Mesenchymal stem cell (in vitro differentiated cells and primary cell): ENCODE measurements at regions not wholly inside any gene's neighbourhood (a gene's known extent, or its start where the extent isn't known, plus 50 kb on each side); places are given as distances from the start of the nearest gene placed in this dataset.
"Not testable (repeated sequence)": the region's sequence is repeated elsewhere in the genome, so short reads cannot be mapped to it uniquely, and the experiment has no call there.

Experiments used
- DNase-seq: peaks from one replicate; pipeline ENCODE4 v3.0.0-alpha.2; 2013
- H2AFZ ChIP-seq: one replicate; pipeline ENCODE4 v1.6.1; 2013; ENCODE audit warnings: low read depth, mild to moderate bottlenecking, control low read depth, inconsistent platforms, low read length, moderate library complexity
- H2AK5ac ChIP-seq: 2 replicates; pipeline ENCODE4 v1.6.1; 2013; ENCODE audit warnings: low read length, moderate library complexity, mild to moderate bottlenecking, inconsistent platforms; ENCODE audit not compliant: severe bottlenecking
- H2BK120ac ChIP-seq: one replicate; pipeline ENCODE4 v1.6.1; 2013; ENCODE audit warnings: low read depth, mild to moderate bottlenecking, inconsistent platforms, low read length, moderate library complexity
- H2BK12ac ChIP-seq, 2 experiments: one replicate each; pipeline ENCODE4 v1.6.1; 2013; ENCODE audit warnings: inconsistent platforms in 2 of 2, low read length in 2 of 2, mild to moderate bottlenecking in 2 of 2, moderate library complexity in 2 of 2, control low read depth in 1 of 2
- H2BK15ac ChIP-seq: one replicate; pipeline ENCODE4 v1.6.1; 2013; ENCODE audit warnings: mild to moderate bottlenecking, low read depth, inconsistent platforms; ENCODE audit not compliant: poor library complexity, severe bottlenecking
- H2BK5ac ChIP-seq: 2 replicates; pipeline ENCODE4 v1.6.1; 2013; ENCODE audit warnings: low read depth, mild to moderate bottlenecking, low read length, control low read depth, inconsistent platforms; ENCODE audit not compliant: poor library complexity, severe bottlenecking
- H3K14ac ChIP-seq, 2 experiments: one replicate each; pipeline ENCODE4 v1.6.1; 2013; ENCODE audit warnings: inconsistent platforms in 2 of 2, low read length in 2 of 2, control low read depth in 1 of 2, mild to moderate bottlenecking in 1 of 2, moderate library complexity in 1 of 2
- H3K18ac ChIP-seq, 2 experiments: one replicate each; pipeline ENCODE4 v1.6.1; 2013; ENCODE audit warnings: inconsistent platforms in 2 of 2, low read length in 2 of 2, control low read depth in 1 of 2, low read depth in 1 of 2, mild to moderate bottlenecking in 1 of 2
- H3K23ac ChIP-seq, 2 experiments: one replicate each; pipeline ENCODE4 v1.6.1; 2013; ENCODE audit warnings: inconsistent platforms in 2 of 2, low read length in 2 of 2, mild to moderate bottlenecking in 2 of 2, moderate library complexity in 2 of 2, control low read depth in 1 of 2
- H3K27ac ChIP-seq: 2 replicates; pipeline ENCODE4 v1.5.1; 2013; ENCODE audit warnings: mild to moderate bottlenecking, moderate library complexity, low read length, control low read depth, inconsistent platforms; ENCODE audit not compliant: poor library complexity, severe bottlenecking
- H3K27me3 ChIP-seq, 2 experiments: 2 replicates each; pipeline versions ENCODE4 v1.6.1 to v1.7.0; 2013; ENCODE audit warnings: low read length in 2 of 2, mild to moderate bottlenecking in 2 of 2, moderate library complexity in 2 of 2, control low read depth in 1 of 2, inconsistent platforms in 1 of 2; ENCODE audit not compliant: control insufficient read depth in 1 of 2, insufficient read depth in 1 of 2
- H3K36me3 ChIP-seq, 2 experiments: 2 replicates each; pipeline versions ENCODE4 v1.6.1 to v1.7.0; 2013; ENCODE audit warnings: low read length in 2 of 2, control low read depth in 1 of 2, inconsistent platforms in 1 of 2, low read depth in 1 of 2, mild to moderate bottlenecking in 1 of 2; ENCODE audit not compliant: insufficient read depth in 2 of 2, control insufficient read depth in 1 of 2
- H3K4ac ChIP-seq, 2 experiments: one replicate each; pipeline ENCODE4 v1.6.1; 2013; ENCODE audit warnings: inconsistent platforms in 2 of 2, low read length in 2 of 2, mild to moderate bottlenecking in 2 of 2, moderate library complexity in 2 of 2, control low read depth in 1 of 2, low read depth in 1 of 2
- H3K4me1 ChIP-seq: 2 replicates; pipeline ENCODE4 v1.6.1; 2013; ENCODE audit warnings: low read depth, low read length, control low read depth; ENCODE audit not compliant: control insufficient read depth, insufficient read depth
- H3K4me2 ChIP-seq: 2 replicates; pipeline ENCODE4 v1.6.1; 2013; ENCODE audit warnings: low read length, mild to moderate bottlenecking, inconsistent platforms; ENCODE audit not compliant: poor library complexity, severe bottlenecking
- H3K4me3 ChIP-seq, 2 experiments: 2 replicates each; pipeline versions ENCODE4 v1.5.1 to v1.7.0; 2013; ENCODE audit warnings: low read length in 2 of 2, mild to moderate bottlenecking in 2 of 2, control low read depth in 1 of 2, low read depth in 1 of 2; ENCODE audit not compliant: insufficient read depth in 1 of 2
- H3K79me1 ChIP-seq: replicated peaks from 2 replicates; pipeline ENCODE4 v1.6.1; 2013; ENCODE audit warnings: mild to moderate bottlenecking, control low read depth, low read length, inconsistent platforms; ENCODE audit not compliant: poor library complexity, severe bottlenecking
- H3K9ac ChIP-seq: 2 replicates; pipeline ENCODE4 v1.7.0; 2013; ENCODE audit warnings: mild to moderate bottlenecking, low read length, moderate library complexity
- H3K9me3 ChIP-seq: 2 replicates; pipeline ENCODE4 v1.7.0; 2013; ENCODE audit warnings: mild to moderate bottlenecking, low read length; ENCODE audit not compliant: control insufficient read depth
- H4K8ac ChIP-seq: one replicate; pipeline ENCODE4 v1.6.1; 2013; ENCODE audit warnings: inconsistent platforms, mild to moderate bottlenecking, low read length, moderate library complexity
- H4K91ac ChIP-seq: one replicate; pipeline ENCODE4 v1.6.1; 2013; ENCODE audit warnings: mild to moderate bottlenecking, low read length, inconsistent platforms
- WGBS: methylation state at CpG from one replicate; pipeline ENCODE4 v1.1.7; 2013; ENCODE audit warnings: mixed read lengths; 5-methylcytosine and 5-hydroxymethylcytosine counted together

DNA sequence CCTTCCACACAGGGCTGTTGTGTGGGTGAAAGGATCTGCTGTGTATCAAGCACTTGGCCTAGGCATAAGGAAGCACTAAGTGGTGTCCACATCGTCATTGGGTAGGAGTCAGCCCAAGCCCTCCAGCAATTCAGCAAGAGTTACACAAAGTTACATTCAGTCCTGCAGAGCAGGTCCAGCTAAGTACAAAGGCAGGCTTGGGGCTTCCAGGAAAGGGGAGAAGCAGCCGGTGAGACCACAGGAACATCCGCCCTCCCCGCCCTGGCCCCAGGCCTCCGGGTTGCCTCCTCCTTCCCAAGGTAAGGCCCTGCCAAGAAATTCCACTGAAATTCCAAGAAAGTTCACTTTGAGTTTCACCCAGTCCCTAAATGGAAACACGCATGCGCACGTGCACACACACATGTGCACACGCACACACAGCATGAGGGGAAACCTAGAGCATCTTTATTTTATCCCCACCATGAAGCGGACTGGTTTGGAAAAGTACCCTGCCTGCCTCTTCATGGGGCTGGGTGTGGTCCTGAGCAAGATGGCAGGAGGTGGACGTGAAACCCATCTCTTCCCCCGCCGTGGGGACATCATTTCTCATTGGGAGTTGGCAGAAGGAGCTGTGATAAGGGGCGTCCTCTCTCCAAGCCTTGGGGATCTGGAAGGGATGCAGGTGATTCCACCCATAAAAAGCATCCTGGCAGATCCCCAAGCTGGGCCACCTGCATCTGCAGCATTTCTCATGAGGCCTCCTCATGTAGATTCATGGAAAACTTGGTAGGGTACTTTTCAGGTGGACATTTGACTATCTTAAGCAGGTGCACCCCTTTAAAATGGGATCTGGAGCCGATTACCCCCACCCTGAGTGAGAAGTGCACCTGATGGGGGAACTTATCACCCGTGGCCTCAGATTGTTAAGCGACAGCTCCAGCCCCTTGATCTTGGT, 69.1 kb upstream of the NANOS1 start:
- no peak overlapping the region for H3K4ac ChIP-seq
- no peak overlapping the region for H3K18ac ChIP-seq
- H4K8ac ChIP-seq = no peak overlapping the region
- no peak overlapping the region for H2AK5ac ChIP-seq
- H3K23ac ChIP-seq = no peak overlapping the region
- peaks cover 0 to 6% of the 10 kb centered on the region in 2 experiments for H3K27me3 ChIP-seq
- H3K36me3 ChIP-seq = no peaks in the 10 kb centered on the region
- no peak for DNase-seq
- H3K4me1 ChIP-seq = peaks cover 10% of the 10 kb centered on the region
- no peak overlapping the region for H3K4me2 ChIP-seq
- H3K14ac ChIP-seq = no peak overlapping the region
- peak overlapping the region; percentile 4 for H2BK15ac ChIP-seq
- no peak overlapping the region for H3K4me3 ChIP-seq
- H2AFZ ChIP-seq = no peak overlapping the region
- H2BK5ac ChIP-seq = no peak overlapping the region
- WGBS = 94% methylated on average over 16 of the region's 17 CpGs
- H2BK120ac ChIP-seq = no peak overlapping the region
- no peak overlapping the region for H3K9ac ChIP-seq
- H2BK12ac ChIP-seq = peak overlapping the region in 1 of 2 experiments; percentile 21
- H3K9me3 ChIP-seq = peaks cover 4% of the 10 kb centered on the region
- H3K79me1 ChIP-seq = no peaks in the 10 kb centered on the region
- H4K91ac ChIP-seq = no peak overlapping the region
- no peak overlapping the region for H3K27ac ChIP-seq

DNA sequence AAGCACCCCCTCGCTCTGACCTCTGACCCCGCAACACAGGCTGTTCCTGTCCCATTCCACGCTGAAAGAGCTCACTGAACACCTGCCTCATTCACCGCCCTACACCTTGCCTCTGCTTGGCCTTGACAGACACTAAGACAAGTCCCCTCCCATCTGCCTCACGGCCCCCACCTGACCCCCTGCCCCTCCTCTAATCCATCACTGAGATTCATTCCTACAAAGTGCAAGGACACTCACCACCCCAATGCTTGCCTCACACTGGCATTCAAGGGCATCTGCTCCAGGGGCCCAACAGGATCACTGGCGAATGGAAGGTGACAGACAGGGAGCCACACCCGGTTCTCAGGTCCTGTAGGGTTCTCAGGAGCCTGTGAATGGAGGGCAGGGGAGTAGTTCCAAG, 68.1 kb upstream of the NANOS1 start:
- WGBS = 86% methylated on average over 5 of the region's 7 CpGs
- Histone ChIP-seq H3K9me3 (peaks cover 4% of the 10 kb centered on the region), H3K4me1 (peaks cover 14% of the 10 kb centered on the region), H3K36me3 (no peaks in the 10 kb centered on the region), H2AK5ac (no peak overlapping the region), H3K23ac (no peak overlapping the region), H2BK12ac (no peak overlapping the region), H2AFZ (no peak overlapping the region), H3K27ac (no peak overlapping the region), H3K4ac (no peak overlapping the region), H3K79me1 (no peaks in the 10 kb centered on the region), H3K4me3 (no peak overlapping the region), H2BK15ac (no peak overlapping the region), H3K14ac (no peak overlapping the region), H2BK5ac (no peak overlapping the region), H2BK120ac (no peak overlapping the region), H3K9ac (no peak overlapping the region), H3K18ac (no peak overlapping the region), H3K27me3 (peaks cover 2 to 5% of the 10 kb centered on the region in 2 experiments), H4K8ac (no peak overlapping the region), H4K91ac (no peak overlapping the region), H3K4me2 (no peak overlapping the region)
- DNase-seq = no peak

DNA sequence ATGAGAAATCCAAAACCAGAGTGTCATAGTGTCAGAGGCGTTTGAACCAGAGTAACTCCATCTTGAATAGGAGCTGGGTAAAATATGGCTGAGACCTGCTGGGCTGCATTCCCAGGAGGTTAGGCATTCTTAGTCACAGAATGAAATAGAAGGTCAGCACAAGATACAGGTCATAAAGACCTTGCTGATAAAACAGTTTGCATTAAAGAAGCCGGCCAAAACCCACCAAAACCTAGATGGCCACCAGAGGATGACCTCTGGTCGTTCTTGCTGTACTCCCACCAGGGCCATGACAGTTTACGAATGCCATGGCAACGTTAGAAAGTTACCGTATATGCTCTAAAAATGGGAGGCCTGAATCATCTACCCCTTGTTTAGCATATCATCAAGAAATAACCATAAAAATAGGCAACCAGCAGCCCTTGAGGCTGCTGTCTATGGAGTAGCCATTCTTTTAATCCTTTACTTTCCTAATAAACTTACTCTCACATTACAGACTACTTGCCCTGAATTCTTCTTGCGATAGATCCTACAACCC, 67.1 kb upstream of the NANOS1 start:
- H3K27ac ChIP-seq, H3K4me3 ChIP-seq, H2AK5ac ChIP-seq, H3K14ac ChIP-seq, H3K4me2 ChIP-seq, H3K36me3 ChIP-seq, H2BK15ac ChIP-seq, H3K9ac ChIP-seq, H2BK5ac ChIP-seq, H2AFZ ChIP-seq, H4K8ac ChIP-seq, H3K9me3 ChIP-seq, H3K23ac ChIP-seq, H4K91ac ChIP-seq, DNase-seq, H2BK120ac ChIP-seq, H3K27me3 ChIP-seq, H2BK12ac ChIP-seq, H3K79me1 ChIP-seq, H3K4ac ChIP-seq, H3K18ac ChIP-seq: not testable (repeated sequence)
- H3K4me1 ChIP-seq = peaks cover 12% of the 10 kb centered on the region
- 81% methylated on average over 7 of the region's 7 CpGs for WGBS

DNA sequence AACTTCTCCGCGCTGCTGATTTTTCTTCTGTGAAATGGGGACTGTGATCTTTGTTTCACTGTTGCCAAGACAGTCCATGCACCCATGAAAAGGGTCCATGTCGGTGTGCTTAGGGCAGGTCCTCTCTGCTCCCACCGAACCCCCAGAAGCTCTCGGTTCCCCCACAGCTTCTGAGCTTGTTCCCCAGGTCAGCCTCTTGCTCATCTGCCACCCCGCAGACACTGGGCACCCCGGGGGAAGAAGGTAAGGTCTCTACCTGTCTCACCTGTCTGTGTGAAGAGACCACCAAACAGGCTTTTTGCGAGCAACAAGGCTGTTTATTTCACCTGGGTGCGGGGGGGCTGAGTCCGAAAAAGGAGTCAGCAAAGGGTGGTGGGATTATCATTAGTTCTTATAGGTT, 66.2 kb upstream of the NANOS1 start:
- Histone ChIP-seq H3K14ac (no peak overlapping the region), H3K23ac (no peak overlapping the region), H3K4me2 (no peak overlapping the region), H4K8ac (no peak overlapping the region), H3K9ac (no peak overlapping the region), H3K18ac (no peak overlapping the region), H3K79me1 (no peaks in the 10 kb centered on the region), H2BK15ac (no peak overlapping the region), H3K27me3 (peaks cover 0 to 3% of the 10 kb centered on the region in 2 experiments), H3K9me3 (peaks cover 4% of the 10 kb centered on the region), H3K4me1 (peaks cover 12% of the 10 kb centered on the region), H2AFZ (no peak overlapping the region), H2AK5ac (no peak overlapping the region), H3K4me3 (no peak overlapping the region), H3K4ac (no peak overlapping the region), H3K27ac (no peak overlapping the region), H4K91ac (no peak overlapping the region), H2BK5ac (no peak overlapping the region), H2BK120ac (no peak overlapping the region), H2BK12ac (no peak overlapping the region), H3K36me3 (no peaks in the 10 kb centered on the region)
- DNase-seq = no peak
- 93% methylated on average over 10 of the region's 10 CpGs for WGBS
